Aorta (tissue), 5 donors: ENCODE measurements at regions not wholly inside any gene's neighbourhood (a gene's known extent, or its start where the extent isn't known, plus 50 kb on each side); places are given as distances from the start of the nearest gene placed in this dataset.

Experiments used
- ATAC-seq: fragments of 200-7000 bp; cut with Tn5 transposase; one replicate; pipeline ENCODE4 v1.9.1; 2022; ENCODE audit warnings: moderate library complexity; ENCODE audit not compliant: low FRiP score
- DNase-seq, 2 donors: peaks; one replicate each; pipeline ENCODE4 v3.0.0-alpha.2; 2020
- H3K27ac ChIP-seq, 2 donors: one replicate each; pipeline ENCODE4 v1.5.1; 2013; ENCODE audit warnings: low read length in 2 of 2, mild to moderate bottlenecking in 2 of 2, moderate library complexity in 2 of 2, control low read depth in 1 of 2, inconsistent platforms in 1 of 2, low read depth in 1 of 2
- H3K27me3 ChIP-seq, 2 donors: one replicate each; pipeline ENCODE4 v1.6.1; 2013; ENCODE audit warnings: control low read depth in 1 of 2, low read length in 1 of 2, mild to moderate bottlenecking in 1 of 2, moderate library complexity in 1 of 2; ENCODE audit not compliant: insufficient read depth in 2 of 2, control insufficient read depth in 1 of 2
- H3K36me3 ChIP-seq, 2 donors: one replicate each; pipeline ENCODE4 v1.6.1; 2013; ENCODE audit warnings: control low read depth in 1 of 2, low read length in 1 of 2, mild to moderate bottlenecking in 1 of 2; ENCODE audit not compliant: insufficient read depth in 2 of 2, control insufficient read depth in 1 of 2
- H3K4me1 ChIP-seq, 2 donors: one replicate each; pipeline ENCODE4 v1.6.1; 2013; ENCODE audit warnings: low read length in 2 of 2, control low read depth in 1 of 2, mild to moderate bottlenecking in 1 of 2, moderate library complexity in 1 of 2; ENCODE audit not compliant: insufficient read depth in 2 of 2, control insufficient read depth in 1 of 2
- H3K4me3 ChIP-seq, 2 donors: one replicate each; pipeline ENCODE4 v1.5.1; 2013; ENCODE audit warnings: low read length in 2 of 2, control low read depth in 1 of 2, mild to moderate bottlenecking in 1 of 2
- H3K9me3 ChIP-seq: one replicate; pipeline ENCODE4 v1.6.1; 2013; ENCODE audit warnings: mild to moderate bottlenecking, low read length; ENCODE audit not compliant: control insufficient read depth
- whole genome bisulfite sequencing, 2 donors: extraction: QIAGEN DNeasy Blood & Tissue Kit; methylation state at CpG; one replicate each; pipeline ENCODE4 v1.1.7; 2013; 5-methylcytosine and 5-hydroxymethylcytosine counted together
- intact Hi-C, 2 donors: fragments of 100-400 bp; cut with DNase I; formaldehyde crosslinking; loops; one replicate each; pipeline versions ENCODE4 v1.14.2 to v1.15.0; 2022
- donor health status: healthy with polysubstance abuse.
- donor health status: Bipolar disorder and iron deficiency.
- donor health status: DM: no; HTN: no; CAD: no.
- donor health status: DM: no; HTN: no; CAD: no.
- donor health status: DM: yes; HTN: yes; CAD: no.

GRCh38 chrX:10739426-10739825 lies 119.0 kb upstream of the MID1 start:
- Histone ChIP-seq H3K36me3 (no peaks in the 10 kb centered on the region), H3K27me3 (no peaks in the 10 kb centered on the region), H3K4me3 (no peak overlapping the region), H3K27ac (no peak overlapping the region), H3K4me1 (no peaks in the 10 kb centered on the region), H3K9me3 (no peaks in the 10 kb centered on the region)
- 57 to 87% methylated on average over 1 of the region's 1 CpG for WGBS, 2 donors
- intact Hi-C loops = no loop called here
- ATAC-seq = no peak
- no peak for DNase-seq

DNA sequence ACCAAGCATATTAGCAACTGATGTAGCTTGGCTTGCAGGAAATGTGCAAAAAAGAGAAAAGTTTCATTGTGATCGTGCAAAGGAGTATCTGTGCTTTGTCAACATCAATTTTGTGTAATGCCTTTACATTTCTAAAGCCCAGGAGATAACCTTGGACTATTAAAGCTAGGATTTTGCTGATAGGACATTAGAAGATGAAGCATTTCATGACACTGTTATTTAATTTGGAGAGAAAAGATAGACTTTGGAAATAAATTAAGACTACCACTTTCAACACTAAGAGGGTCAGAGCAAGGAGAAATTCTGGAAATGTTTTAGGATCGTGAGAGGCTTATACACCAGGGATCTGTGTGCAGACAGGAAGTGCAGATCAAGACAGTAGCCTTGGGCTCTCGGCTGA lies 120.6 kb upstream of the MID1 start:
- H3K27ac ChIP-seq = no peak overlapping the region
- H3K4me3 ChIP-seq = no peak overlapping the region
- H3K36me3 ChIP-seq = no peaks in the 10 kb centered on the region
- H3K27me3 ChIP-seq = no peaks in the 10 kb centered on the region
- ATAC-seq = no peak
- intact Hi-C loops = no loop called here
- no peak for DNase-seq
- H3K9me3 ChIP-seq = no peaks in the 10 kb centered on the region
- no peaks in the 10 kb centered on the region for H3K4me1 ChIP-seq
- 17% methylated on average over 3 of the region's 3 CpGs for WGBS, 2 donors

DNA sequence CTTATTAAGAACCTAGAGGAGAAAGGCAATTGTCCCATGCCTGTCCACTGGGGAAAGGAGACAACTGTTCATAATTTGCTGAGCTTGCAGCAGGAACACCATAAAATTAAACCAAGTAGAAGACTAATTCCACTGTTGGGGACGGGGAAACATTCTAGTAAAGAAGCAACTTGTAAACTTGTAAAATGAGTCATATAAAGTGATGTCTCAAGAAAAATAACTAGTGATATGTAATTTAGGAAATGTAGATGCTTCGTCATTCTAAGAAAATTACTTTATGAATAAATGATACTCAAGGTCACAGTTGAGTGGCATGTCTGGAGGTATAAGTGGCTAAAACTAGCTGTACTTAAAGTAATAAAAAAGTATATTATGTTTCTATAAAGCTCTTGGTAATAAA lies 121.2 kb upstream of the MID1 start:
- Histone ChIP-seq H3K27me3 (no peaks in the 10 kb centered on the region), H3K36me3 (no peaks in the 10 kb centered on the region)
- WGBS, 2 donors = 66 to 84% methylated on average over 2 of the region's 2 CpGs

DNA sequence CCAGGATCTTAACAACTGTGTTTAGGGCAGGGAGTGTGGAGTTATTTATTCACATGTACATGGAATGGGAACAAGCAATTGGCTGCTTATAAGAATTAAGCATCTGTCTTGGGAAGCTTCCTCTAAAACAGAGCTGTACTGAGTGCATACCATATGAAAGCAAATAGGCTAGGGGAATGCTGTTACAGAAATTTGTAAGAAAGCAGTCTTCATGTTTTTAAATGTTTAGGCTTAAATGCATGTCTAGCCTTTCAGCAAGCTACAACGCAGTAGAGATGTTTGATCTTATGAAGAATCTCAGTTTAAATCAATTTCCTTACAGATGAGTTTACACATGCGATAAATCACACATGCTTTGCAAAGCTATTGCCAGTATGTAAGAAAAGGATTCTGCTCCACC lies 123.1 kb upstream of the MID1 start:
- intact Hi-C loops = no loop called here
- Histone ChIP-seq H3K27me3 (no peaks in the 10 kb centered on the region), H3K27ac (no peak overlapping the region), H3K4me3 (no peak overlapping the region), H3K4me1 (no peaks in the 10 kb centered on the region), H3K9me3 (no peaks in the 10 kb centered on the region), H3K36me3 (no peaks in the 10 kb centered on the region)
- WGBS, 2 donors = 90 to 97% methylated on average over 2 of the region's 2 CpGs
- DNase-seq = no peak
- no peak for ATAC-seq

More for the DNA sequence above, 121.2 kb upstream of the MID1 start:
- Histone ChIP-seq H3K27ac (no peak overlapping the region), H3K4me3 (no peak overlapping the region), H3K4me1 (no peaks in the 10 kb centered on the region), H3K9me3 (no peaks in the 10 kb centered on the region)
- no peak for ATAC-seq
- DNase-seq = no peak
- intact Hi-C loops = no loop called here

GRCh38 chrX:10744007-10744406 lies 123.6 kb upstream of the MID1 start:
- no peak for ATAC-seq
- H3K36me3 ChIP-seq = no peaks in the 10 kb centered on the region
- no peak for DNase-seq
- 72 to 77% methylated on average over 2 of the region's 2 CpGs for WGBS, 2 donors
- no peaks in the 10 kb centered on the region for H3K27me3 ChIP-seq
- intact Hi-C loops = no loop called here
- H3K27ac ChIP-seq = no peak overlapping the region
- no peak overlapping the region for H3K4me3 ChIP-seq
- no peaks in the 10 kb centered on the region for H3K9me3 ChIP-seq
- no peaks in the 10 kb centered on the region for H3K4me1 ChIP-seq

DNA sequence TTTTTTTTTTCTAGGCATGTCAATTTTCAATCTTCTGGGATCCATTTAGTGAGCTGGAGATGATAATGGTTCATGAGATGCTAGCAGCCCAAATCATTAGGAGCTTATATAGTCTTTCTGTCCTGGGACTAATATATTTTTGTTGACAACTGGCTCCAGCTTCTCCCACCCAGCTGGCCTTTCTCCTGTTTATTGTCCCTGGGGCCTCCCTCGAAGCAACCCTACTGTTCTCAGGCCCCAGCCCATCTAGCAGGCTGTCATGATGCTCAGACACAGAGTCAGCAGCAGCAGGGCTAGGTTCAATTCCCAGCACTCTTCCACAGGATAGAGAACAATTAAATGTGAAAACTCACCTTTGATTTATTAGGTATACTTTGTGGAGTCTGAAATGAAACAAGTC lies 127.6 kb upstream of the MID1 start:
- 62 to 77% methylated on average over 1 of the region's 1 CpG for WGBS, 2 donors
- Histone ChIP-seq H3K9me3 (no peaks in the 10 kb centered on the region), H3K36me3 (no peaks in the 10 kb centered on the region), H3K27ac (no peak overlapping the region), H3K27me3 (no peaks in the 10 kb centered on the region), H3K4me1 (no peaks in the 10 kb centered on the region), H3K4me3 (no peak overlapping the region)
- no peak for DNase-seq
- no peak for ATAC-seq
- intact Hi-C loops = no loop called here

DNA sequence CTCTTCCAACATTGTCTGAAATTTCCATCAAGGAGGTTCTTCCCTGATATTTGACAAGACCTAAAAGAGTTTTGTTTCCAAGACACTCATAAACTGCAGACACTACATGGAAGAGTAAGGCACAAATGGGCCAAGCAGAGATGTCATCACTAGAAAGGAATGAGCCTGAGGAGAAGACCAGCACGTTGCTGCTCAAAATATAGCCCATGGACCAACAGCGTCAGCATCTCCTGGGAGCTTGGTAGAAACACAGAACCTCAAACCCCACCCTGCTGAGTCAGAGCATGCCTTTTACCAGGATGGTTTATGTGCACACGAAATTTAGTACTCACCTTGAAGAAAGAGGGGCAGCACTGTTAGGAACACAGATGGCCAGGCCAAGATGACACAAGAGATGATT lies 128.7 kb upstream of the MID1 start:
- H3K27ac ChIP-seq = no peak overlapping the region
- H3K27me3 ChIP-seq = no peaks in the 10 kb centered on the region
- no peaks in the 10 kb centered on the region for H3K9me3 ChIP-seq
- 12 to 20% methylated on average over 3 of the region's 3 CpGs for WGBS, 2 donors
- intact Hi-C loops = no loop called here
- ATAC-seq (no peak), DNase-seq (no peak)
- H3K4me3 ChIP-seq = no peak overlapping the region
- no peaks in the 10 kb centered on the region for H3K4me1 ChIP-seq
- no peaks in the 10 kb centered on the region for H3K36me3 ChIP-seq

DNA sequence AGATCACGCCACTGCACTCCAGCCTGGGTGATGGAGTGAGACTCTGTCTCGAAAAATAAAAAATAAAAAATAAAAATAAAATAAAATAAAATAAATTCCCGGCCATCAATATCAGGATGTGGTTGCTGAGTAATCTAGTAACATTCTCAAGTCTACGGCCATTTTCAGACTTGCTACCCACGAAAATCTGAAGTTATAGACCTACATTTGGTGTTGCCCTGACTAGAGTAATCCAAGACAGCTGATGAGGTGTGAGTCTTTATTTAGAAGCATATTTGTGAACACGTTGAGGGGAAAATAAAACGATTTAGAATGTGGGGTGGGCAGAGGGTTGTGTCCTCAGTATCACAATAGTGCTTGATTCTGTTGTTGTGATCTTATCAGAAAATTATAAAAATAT lies 130.2 kb upstream of the MID1 start:
- H3K4me3 ChIP-seq = no peak overlapping the region
- no peaks in the 10 kb centered on the region for H3K36me3 ChIP-seq
- DNase-seq (no peak), ATAC-seq (no peak)
- intact Hi-C loops = no loop called here
- H3K4me1 ChIP-seq = no peaks in the 10 kb centered on the region
- no peaks in the 10 kb centered on the region for H3K9me3 ChIP-seq
- no peaks in the 10 kb centered on the region for H3K27me3 ChIP-seq
- WGBS, 2 donors = 80 to 94% methylated on average over 7 of the region's 7 CpGs
- no peak overlapping the region for H3K27ac ChIP-seq

DNA sequence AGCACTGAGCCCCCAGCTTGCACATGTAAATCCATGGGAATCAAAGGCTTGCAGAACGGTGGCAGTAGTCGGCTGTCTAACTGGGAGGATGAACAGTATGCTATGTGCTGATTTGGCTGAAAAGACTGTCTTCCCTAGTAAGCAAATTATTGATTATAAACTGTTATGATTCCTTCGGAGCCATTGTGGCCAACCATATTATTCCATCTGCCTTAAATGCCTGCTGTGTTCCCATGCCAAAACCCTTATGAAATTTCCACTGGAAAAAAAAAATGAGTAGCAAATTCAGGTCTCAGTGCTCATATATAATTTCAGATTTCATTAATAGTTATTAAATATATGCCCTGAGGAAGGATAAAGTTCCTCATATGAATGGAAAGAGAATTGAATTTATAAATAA lies 132.7 kb upstream of the MID1 start:
- no peaks in the 10 kb centered on the region for H3K27me3 ChIP-seq

More for the DNA sequence above, 132.7 kb upstream of the MID1 start:
- no peaks in the 10 kb centered on the region for H3K36me3 ChIP-seq
- no peak overlapping the region for H3K4me3 ChIP-seq
- intact Hi-C loops = no loop called here
- no peaks in the 10 kb centered on the region for H3K9me3 ChIP-seq
- 70 to 74% methylated on average over 3 of the region's 3 CpGs for WGBS, 2 donors
- no peak overlapping the region for H3K27ac ChIP-seq
- ATAC-seq (no peak), DNase-seq (no peak)
- peaks cover 0 to 3% of the 10 kb centered on the region in 2 donors for H3K4me1 ChIP-seq
